ENCODE measurements at regions not wholly inside any gene's neighbourhood (a gene's known extent, or its start where the extent isn't known, plus 50 kb on each side); places are given as distances from the start of the nearest gene placed in this dataset.

DNA sequence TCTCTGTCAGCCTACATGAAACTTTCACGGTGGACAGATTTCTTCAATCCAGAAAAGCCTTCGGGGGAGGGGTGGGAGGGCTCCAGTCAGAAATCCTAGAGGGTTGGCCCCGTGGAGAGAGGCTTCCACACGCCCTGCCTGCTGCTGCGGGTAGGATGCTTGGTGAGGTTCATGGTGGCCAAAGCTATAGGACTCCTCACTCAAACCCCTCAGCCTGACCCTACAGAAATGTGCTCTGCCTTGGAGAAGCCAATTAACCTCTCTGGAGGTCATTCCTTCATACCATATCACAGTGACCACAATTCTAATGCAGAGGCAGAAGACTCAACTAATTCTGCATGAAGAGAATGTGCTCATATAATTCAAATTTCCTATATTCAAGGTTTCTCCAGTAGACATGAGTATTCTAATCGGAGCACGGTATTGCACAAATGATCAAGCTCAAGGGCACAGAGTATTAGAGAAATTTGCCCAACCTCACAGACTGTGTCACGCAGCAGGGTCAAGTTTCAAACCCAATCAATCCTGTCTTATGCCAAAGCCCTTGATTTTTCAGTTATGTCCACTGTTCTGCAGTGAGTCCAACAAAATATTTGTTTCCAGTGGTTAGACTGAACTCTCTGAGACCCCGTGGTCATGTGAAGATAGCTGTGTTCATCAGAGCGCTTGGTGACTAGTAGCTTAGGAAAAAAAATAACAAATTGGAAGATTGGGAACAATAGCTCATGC, 104.8 kb downstream of the TOMM20 start:
- TF ChIP-seq, protein P1, sequence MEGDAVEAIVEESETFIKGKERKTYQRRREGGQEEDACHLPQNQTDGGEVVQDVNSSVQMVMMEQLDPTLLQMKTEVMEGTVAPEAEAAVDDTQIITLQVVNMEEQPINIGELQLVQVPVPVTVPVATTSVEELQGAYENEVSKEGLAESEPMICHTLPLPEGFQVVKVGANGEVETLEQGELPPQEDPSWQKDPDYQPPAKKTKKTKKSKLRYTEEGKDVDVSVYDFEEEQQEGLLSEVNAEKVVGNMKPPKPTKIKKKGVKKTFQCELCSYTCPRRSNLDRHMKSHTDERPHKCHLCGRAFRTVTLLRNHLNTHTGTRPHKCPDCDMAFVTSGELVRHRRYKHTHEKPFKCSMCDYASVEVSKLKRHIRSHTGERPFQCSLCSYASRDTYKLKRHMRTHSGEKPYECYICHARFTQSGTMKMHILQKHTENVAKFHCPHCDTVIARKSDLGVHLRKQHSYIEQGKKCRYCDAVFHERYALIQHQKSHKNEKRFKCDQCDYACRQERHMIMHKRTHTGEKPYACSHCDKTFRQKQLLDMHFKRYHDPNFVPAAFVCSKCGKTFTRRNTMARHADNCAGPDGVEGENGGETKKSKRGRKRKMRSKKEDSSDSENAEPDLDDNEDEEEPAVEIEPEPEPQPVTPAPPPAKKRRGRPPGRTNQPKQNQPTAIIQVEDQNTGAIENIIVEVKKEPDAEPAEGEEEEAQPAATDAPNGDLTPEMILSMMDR (IDR thresholded peaks at IDR 0.05): no peak
- TF ChIP-seq EP300 (IDR thresholded peaks at IDR 0.05; ENCODE audit: low read depth): no peak
- no peak for TF ChIP-seq POLR2A (IDR thresholded peaks at IDR 0.05)

Measured in transverse colon (tissue), 3 donors.